ENCODE measurements at regions not wholly inside any gene's neighbourhood (a gene's known extent, or its start where the extent isn't known, plus 50 kb on each side); places are given as distances from the start of the nearest gene placed in this dataset.
"Not testable (repeated sequence)": the region's sequence is repeated elsewhere in the genome, so short reads cannot be mapped to it uniquely, and the experiment has no call there.

DNA sequence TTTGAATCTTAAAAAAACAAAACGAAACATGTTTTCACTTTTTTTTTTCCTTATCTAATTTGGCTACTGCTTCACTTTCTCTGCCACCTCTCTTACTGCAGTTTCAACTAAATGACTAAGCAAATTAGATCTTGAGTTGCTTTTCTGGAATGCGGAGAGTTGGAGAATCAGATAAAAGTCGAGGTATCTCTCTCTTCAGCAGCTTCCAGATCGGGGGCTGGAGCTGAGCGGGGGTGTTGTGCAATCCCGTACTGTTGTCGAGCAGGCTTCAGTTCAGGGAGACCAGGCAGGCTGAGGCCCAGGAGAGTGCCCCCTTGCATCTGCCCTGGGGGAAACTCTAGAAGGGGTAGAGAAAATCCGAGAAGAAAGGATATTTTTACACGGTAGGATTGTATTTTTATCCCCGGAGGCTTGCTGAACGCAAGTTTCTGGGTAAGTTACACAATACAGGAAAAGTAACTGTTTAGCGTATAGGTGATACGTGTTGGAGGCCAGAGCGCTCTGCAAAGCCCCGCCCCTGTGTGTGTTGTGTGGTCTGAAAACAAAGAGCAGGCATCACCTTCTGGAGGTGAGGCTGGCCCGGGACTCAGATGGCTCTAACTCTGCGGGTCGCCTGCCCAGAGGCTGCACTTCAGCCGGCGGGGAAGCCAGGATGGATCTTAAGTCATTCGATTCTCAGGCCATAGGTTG is 116.6 kb downstream of the KLF6 start:
- DNase-seq (ENCODE audit: low read depth), result peak; percentile 9
- in situ Hi-C loops (cut with HindIII; ENCODE audit: low pct_unique_long_range_greater_than_20kb, low sequenced_read_pairs), result no loop called here

DNA sequence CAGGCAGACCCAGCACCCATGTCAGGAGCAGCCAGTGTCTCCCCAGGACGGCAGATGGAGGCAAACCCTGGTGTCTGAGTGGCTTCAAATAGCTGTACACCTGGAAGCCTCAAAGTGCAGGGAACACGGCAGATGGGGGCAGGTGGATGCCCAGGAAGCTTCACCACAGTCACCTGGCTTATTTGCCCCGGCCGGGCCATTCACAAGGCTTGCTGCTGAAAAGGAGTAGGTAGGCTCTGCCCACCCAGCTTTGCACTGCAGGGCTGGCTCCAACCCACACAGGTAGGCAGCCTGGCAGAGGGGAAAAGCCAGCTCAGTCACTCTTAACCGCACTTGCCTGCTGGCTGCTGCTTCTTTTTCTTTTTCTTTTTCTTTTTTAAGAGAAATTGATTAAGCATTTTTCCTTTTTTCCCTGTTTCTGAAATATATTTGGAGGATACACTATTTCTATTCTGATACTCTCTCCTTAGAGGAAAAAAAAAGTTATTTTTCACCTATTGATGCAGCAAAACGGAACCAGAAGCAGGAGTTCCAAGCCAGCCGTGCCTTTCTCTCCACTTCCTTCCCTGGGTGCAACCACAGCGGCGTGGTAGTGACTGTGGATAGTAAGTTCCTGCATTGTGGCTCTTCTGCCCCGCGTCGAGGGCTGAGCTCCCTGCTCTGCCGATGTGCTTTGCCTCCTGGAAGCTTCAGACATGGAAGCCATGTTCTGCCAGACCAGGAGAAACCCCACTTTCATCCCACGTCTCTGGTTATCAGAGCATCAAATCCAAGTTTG is 118.3 kb downstream of the KLF6 start:
- no peak for DNase-seq (ENCODE audit: low read depth)
- in situ Hi-C loops (cut with HindIII; ENCODE audit: low pct_unique_long_range_greater_than_20kb, low sequenced_read_pairs), result no loop called here

DNA sequence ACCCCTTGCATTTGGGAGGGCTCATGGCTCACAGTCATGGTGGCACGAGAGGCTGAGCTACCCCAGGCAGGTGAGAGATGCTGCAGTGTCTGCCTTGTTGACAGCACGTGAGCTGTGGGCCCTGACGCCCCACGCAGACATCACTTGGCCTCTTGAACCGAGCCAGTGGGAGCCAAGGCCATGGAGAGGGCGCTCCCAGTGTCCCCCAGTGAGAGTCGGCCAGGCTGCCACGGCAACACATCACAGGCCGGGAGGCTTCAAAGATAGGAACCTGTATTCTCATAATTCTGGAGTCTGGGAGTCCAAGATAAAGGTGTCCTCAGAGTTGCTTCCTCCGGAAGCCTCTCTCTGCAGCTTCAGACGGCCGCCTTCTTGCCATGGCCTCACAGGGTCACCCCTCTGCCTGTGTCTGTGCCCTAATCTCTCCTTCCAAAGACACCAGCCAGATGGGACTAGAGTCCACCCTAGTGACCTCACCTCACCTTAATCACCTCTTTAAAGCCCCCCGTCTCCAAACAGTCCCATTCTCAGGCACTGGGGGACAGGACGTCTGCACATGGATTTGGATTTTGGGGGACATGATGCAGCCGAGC is 119.6 kb downstream of the KLF6 start:
- in situ Hi-C loops (cut with HindIII; ENCODE audit: low pct_unique_long_range_greater_than_20kb, low sequenced_read_pairs), result no loop called here
- no peak for DNase-seq (ENCODE audit: low read depth)

DNA sequence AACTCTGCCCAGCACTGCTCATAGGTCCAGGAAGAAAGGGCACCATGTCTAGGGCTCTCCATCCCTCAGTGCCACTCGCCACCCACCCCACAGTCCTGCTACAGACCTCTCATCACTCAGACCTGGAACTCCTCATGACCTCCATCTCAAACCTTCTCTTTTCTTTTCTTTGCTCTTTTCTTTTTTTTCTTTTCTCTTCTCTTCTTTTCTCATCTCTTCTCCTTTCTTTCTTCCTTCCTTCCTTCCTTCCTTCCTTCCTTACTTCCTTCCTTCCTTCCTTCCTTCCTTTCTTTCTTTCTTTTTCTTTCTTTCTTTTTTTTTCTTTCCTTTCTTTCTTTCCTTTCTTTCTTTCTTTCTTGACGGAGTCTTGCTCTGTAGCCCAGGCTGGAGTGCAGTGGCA is 122.2 kb downstream of the KLF6 start:
- in situ Hi-C loops (cut with HindIII; ENCODE audit: low pct_unique_long_range_greater_than_20kb, low sequenced_read_pairs), result no loop called here
- no peak for DNase-seq (ENCODE audit: low read depth)

DNA sequence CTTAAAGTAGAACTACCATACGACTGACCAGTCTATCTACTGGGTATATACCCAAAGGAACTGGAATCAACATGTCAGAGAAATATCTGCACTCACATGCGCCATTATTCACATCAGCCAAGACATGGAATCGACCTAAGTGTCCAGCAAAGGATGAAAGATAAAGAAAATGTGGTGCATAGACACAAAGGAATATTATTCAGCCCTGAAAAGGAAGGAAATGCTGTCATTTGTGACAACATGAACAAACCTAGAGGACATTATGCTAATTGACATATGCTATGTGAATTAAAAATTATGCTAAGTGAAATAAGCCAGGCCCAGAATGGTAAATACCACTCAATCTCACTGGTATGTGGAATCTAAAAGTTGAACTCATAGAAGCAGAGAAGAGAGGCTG is 123.7 kb downstream of the KLF6 start:
- no peak for DNase-seq (ENCODE audit: low read depth)
- in situ Hi-C loops (cut with HindIII; ENCODE audit: low pct_unique_long_range_greater_than_20kb, low sequenced_read_pairs), result no loop called here

DNA sequence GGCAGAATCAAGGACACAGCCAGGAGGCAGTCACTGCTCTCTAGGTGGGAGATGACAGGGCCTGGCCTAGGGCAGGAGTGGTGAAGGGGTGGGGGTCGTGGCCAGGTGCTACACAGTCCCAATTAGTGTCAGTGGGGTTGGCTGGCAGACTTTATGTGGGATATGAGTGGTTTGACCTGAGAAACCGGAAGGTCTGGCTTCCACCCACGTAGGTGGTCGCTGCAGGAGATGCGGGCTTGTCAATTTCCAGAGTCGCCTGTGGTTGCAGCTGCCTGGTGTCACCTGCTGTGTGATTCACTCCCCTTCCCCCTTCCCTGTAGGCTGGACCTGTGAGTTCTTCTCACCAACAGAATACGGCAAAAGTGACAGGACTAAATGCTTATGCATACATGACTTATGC is 124.3 kb downstream of the KLF6 start:
- in situ Hi-C loops (cut with HindIII; ENCODE audit: low pct_unique_long_range_greater_than_20kb, low sequenced_read_pairs), result no loop called here
- no peak for DNase-seq (ENCODE audit: low read depth)

DNA sequence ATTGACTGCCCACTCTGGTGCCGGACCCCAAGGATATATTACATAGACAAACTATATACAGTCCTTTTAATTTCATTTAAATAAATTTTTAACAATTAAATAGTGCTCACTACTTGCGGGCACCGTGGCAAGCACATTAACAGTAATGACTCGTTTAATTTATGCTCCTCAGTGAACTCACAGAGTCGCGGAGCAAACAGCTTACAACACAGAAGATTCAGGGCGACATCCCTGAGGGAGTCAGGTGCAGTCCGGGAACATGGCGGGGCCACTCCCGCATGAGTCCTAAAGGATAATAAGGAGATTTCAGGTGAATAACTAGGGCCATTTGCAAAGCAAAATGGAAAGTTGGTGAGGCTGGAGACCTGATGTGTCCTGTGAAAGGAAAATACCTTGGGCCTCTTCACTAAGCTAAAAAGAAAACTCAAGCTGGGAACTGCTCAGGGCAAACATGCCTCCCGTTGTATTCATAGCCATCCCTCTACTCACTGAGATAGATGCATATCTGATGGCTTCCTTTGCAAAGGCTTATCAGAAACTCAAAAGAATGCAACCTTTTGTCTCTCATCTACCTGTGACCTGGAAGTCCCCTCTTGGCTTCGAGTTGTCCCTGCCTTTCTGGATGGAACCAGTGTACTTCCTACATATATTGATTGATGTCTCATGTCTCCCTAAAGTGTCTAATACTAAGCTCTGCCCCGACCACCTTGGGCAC is 125.6 kb downstream of the KLF6 start:
- in situ Hi-C loops (cut with HindIII; ENCODE audit: low pct_unique_long_range_greater_than_20kb, low sequenced_read_pairs), result no loop called here
- no peak for DNase-seq (ENCODE audit: low read depth)

DNA sequence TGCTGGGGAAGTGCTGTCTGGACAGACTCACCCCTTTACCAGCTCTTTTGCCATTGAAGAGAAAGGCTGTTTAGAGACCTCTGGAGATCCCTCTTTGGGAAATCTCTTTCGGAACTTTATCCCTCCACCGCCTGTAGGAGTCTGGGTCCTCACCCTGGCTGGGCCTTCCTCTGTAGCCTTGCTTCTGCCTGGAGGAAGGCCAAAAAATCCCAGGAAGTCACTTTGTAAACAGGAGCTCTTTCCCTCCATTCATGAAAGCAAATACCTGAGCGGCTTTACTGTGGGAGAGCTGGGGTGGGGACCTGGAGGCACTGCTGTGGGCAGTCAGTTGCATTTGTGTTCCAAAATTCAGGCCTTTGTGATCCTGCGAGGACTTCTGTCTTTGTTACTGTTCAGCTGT is 126.2 kb downstream of the KLF6 start:
- no peak for DNase-seq (ENCODE audit: low read depth)
- in situ Hi-C loops (cut with HindIII; ENCODE audit: low pct_unique_long_range_greater_than_20kb, low sequenced_read_pairs), result no loop called here

DNA sequence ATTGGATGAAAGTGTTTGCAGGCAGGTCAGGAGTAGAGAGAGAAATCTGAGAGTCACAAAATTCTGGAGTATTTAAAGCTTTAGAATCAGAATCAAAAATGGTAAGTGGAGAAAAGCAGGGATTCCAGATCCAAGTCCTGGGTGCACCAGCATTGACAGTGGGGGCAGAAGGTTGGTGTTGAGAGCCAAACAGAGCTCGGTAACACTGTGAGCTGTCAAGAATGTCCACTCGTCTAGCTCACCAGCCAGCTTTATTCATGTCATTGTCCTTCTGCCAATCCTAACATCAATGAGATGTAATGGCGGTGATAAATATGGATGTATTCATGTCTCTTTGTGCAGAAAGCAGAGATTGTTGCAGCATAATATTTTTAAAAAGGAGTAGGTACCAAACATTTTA is 128.8 kb downstream of the KLF6 start:
- DNase-seq (ENCODE audit: low read depth), result no peak
- in situ Hi-C loops (cut with HindIII; ENCODE audit: low pct_unique_long_range_greater_than_20kb, low sequenced_read_pairs), result no loop called here

DNA sequence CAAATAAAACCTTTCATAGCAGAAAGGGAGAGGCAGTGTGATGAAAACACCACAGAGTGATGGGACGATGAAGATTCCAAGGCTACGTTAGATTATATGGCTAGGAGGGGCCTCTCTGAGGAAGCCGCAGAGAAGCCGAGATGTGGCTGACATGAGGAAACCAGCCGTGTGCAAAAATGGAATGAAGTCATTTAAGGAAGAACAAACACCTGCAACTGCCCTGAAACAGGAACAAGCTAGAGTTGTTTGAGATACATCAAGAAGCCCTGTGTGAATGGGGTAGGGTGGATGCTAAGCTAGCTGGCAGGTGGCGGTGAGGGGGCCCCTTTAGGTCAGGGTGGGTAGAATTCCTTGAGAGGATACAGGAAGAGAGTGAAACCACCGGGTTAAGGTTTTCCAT is 129.5 kb downstream of the KLF6 start:
- DNase-seq (ENCODE audit: low read depth), result no peak
- in situ Hi-C loops (cut with HindIII; ENCODE audit: low pct_unique_long_range_greater_than_20kb, low sequenced_read_pairs), result no loop called here

DNA sequence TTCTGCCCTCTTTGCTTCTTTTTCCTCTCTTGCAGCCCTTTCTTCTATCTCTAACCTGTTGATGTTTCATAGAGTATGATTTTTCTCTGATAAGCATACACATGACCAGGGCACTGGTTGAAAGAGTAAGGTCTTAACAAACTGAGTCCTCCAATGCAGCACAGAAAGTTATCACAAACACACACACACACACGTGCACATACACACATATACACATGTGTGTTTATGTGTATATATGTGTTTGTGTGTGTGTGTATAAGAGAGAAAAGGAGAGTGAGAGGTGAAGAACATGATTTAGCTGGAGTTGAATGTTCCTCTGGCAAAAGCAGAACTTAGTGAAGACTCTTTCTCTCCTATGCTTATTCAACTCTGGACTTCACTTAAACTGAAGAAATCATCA is 130.0 kb downstream of the KLF6 start:
- DNase-seq (ENCODE audit: low read depth), result no peak
- in situ Hi-C loops (cut with HindIII; ENCODE audit: low pct_unique_long_range_greater_than_20kb, low sequenced_read_pairs), result no loop called here

DNA sequence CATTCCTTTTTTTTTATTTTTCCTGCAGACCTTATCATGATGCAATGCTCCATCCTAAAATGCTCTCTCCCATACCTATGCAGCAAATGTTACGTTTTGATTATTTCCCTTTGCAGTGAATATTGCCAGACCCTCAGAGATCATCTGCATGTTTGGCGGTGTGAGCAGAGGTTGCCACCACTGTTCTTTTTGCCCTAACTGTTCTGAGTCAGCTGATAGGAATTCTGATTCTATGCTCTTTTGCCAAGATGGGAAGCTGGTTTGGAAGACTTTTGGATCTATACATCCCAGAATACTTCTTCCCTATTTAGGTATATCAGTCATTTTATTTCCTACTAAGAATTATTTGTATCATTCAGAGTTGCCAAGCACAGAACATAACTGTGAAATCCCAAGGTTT is 130.5 kb downstream of the KLF6 start:
- in situ Hi-C loops (cut with HindIII; ENCODE audit: low pct_unique_long_range_greater_than_20kb, low sequenced_read_pairs), result no loop called here
- no peak for DNase-seq (ENCODE audit: low read depth)

DNA sequence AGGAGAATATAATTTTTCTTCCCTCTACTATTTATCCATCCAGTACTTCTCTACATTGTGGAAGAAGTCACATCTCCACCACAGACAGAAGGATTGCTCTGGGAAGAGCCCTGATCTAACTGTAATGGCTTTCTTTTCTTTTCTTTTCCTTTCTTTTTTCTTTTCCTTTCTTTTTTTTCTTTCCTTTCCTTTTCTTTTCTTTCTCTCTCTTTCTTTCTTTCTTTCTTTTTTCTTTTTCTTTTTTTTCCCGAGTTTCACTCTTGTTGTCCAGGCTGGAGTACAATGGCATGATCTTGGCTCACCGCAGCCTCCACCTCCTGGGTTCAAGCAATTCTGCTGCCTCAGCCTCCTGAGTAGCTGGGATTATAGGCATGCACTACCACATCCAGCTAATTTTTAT is 131.7 kb downstream of the KLF6 start:
- in situ Hi-C loops (cut with HindIII; ENCODE audit: low pct_unique_long_range_greater_than_20kb, low sequenced_read_pairs); DNase-seq (ENCODE audit: low read depth): not testable (repeated sequence)

DNA sequence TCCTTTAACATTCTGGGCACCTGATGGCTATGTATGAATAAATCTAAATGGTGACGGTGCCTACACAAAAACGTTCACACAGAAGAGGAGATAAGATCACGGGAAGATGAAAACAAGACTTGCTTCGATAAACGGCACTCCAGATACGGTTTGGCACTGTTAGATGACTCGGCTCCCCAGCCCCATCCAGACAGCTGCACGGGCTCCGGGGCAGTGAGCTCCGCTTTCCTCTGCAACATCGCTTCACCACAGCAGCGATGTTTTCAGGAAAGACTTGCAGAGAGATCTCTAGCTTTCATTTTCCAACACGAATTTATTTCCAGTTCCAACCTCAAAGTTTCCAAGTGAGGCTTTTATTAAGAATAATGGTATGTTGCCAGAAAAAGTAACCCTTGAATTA is 132.1 kb downstream of the KLF6 start:
- no peak for DNase-seq (ENCODE audit: low read depth)
- in situ Hi-C loops (cut with HindIII; ENCODE audit: low pct_unique_long_range_greater_than_20kb, low sequenced_read_pairs), result no loop called here

DNA sequence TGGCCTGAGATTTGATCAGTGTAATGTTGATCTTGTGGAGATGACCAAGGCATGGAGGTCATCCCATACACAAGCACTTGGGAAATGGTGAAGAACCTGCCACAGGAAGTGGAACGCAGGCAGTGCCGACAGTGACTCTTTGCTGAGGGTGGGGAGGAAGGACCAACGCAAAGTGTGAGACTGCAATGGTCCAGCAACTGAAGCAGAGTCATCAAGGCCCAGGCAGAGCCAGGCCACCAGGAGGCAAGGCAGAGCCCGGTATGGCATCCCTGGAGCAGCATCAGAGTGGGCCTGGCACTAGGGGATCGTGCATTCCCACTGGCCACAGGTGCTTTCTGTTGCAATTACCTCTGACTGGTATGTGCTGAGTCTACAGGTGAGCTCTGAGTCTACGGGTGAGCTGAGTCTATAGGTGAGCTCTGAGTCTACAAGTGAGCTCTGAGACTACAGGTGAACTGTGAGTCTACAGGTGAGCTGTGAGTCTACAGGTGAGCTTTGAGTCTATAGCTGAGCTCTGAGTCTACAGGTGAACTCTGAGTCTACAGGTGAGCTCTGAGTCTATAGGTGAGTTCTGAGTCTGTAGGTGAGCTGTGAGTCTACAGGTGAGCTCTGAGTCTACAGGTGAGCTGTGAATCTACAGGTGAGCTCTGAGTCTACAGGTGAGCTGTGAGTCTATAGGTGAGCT is 132.9 kb downstream of the KLF6 start:
- in situ Hi-C loops (cut with HindIII; ENCODE audit: low pct_unique_long_range_greater_than_20kb, low sequenced_read_pairs), result no loop called here
- DNase-seq (ENCODE audit: low read depth), result no peak

DNA sequence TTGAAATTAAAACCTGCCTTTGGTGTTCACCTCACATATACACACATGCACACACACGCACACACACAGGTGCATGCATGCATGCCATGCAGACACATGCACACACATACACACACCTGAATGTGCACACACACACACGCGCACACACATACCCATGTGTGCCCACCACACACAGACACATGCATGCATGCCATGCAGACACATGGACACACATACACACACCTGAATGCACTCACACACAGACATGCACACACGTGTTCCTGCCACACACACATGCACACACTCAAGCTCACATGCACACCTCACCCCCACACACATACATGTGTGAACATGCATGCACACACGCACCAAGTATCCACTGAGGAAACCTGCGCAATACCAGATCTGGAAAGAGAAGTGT is 136.4 kb downstream of the KLF6 start:
- DNase-seq (ENCODE audit: low read depth), result no peak
- in situ Hi-C loops (cut with HindIII; ENCODE audit: low pct_unique_long_range_greater_than_20kb, low sequenced_read_pairs), result no loop called here

DNA sequence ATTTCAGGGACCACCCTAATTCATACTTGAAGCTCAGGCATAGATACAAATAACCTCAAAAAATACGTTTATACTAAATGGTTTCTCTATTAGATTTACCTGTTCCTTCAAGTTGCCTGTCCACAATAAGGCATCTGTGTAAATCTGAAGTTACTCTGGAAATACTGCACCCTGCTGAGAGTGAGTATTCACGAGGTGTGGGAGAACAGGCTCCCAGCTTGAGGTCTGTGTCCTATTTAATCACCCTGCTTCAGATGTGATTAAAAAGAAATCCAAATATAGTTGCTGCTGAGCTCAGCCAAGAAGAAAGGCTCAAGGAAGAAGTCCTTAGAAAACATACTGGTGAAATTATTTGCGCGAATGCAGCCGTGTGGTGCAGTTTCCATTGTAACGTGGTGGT is 136.8 kb downstream of the KLF6 start:
- no peak for DNase-seq (ENCODE audit: low read depth)
- in situ Hi-C loops (cut with HindIII; ENCODE audit: low pct_unique_long_range_greater_than_20kb, low sequenced_read_pairs), result no loop called here

DNA sequence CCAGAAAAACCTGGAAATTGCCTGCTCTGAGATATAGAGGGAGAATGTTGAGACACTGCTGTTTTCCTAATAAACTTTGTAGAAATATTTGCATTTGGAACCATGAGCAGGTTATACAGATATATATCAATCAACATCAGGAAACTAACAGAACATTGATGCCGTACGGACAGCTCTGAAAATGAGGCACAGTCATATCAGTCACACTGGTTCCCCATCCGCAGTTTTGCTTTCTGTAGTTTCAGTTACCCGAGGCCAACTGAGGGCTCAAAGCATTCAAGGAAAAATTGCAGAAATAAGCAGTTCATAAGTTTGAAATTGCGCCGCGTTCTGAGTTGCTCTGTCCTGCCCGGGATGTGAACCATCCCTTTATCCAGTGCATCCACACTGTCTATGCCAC is 137.9 kb downstream of the KLF6 start:
- in situ Hi-C loops (cut with HindIII; ENCODE audit: low pct_unique_long_range_greater_than_20kb, low sequenced_read_pairs), result no loop called here
- DNase-seq (ENCODE audit: low read depth), result no peak

DNA sequence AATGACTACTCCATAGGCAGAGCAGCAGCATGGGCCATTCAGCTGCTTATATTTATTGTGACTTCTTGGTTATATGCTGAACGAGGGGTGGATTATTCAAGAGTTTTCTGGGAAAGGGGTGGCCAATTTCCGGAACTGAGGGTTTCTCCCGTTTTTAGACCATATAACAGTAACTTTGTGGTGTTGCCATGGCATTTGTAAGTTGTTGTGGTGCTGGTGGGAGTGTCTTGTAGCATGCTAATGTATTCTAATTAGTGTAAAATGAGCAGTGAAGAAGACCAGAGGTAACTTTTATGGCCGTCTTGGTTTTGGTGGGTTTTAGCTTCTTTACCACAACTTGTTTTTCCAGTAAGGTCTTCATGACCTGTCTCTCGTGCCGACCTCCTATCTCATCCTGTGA is 139.6 kb downstream of the KLF6 start:
- in situ Hi-C loops (cut with HindIII; ENCODE audit: low pct_unique_long_range_greater_than_20kb, low sequenced_read_pairs), result no loop called here
- no peak for DNase-seq (ENCODE audit: low read depth)

Measured in Caki2 (cell line).